SK-N-SH (cell line): ENCODE measurements at regions not wholly inside any gene's neighbourhood (a gene's known extent, or its start where the extent isn't known, plus 50 kb on each side); places are given as distances from the start of the nearest gene placed in this dataset.

Source experiments
- EP300 ChIP-seq, 2 experiments: IDR thresholded peaks; 2 replicates each; pipeline versions ENCODE4 v1.4.0 to v1.6.1; 2012; ENCODE audit warnings: borderline replicate concordance in 1 of 2, low read depth in 1 of 2, low read length in 1 of 2
- EZH2phosphoT487 ChIP-seq: fragments of 200-600 bp; sonication (generic); IDR thresholded peaks from 2 replicates; pipeline ENCODE4 v1.6.1; 2017; ENCODE audit warnings: low read depth, mixed run types, mild to moderate bottlenecking, antibody characterized with exemption, moderate library complexity, borderline replicate concordance
- GATA2 ChIP-seq: sonication (generic); formaldehyde crosslinking; IDR thresholded peaks from 2 replicates; pipeline ENCODE4 v1.5.0; 2020; ENCODE audit warnings: mild to moderate bottlenecking, missing genetic modification reagents
- JUND ChIP-seq: IDR thresholded peaks from 2 replicates; pipeline ENCODE4 v1.4.0; 2012
- POLR2AphosphoS5 ChIP-seq: IDR thresholded peaks from 2 replicates; pipeline ENCODE4 v1.6.1; 2012; ENCODE audit warnings: low read depth, low read length
- RFX5 ChIP-seq: IDR thresholded peaks from 2 replicates; pipeline ENCODE4 v1.6.1; 2012; ENCODE audit warnings: mild to moderate bottlenecking, improper control_type of control experiment, low read length
- SIN3A ChIP-seq: IDR thresholded peaks from 2 replicates; pipeline ENCODE4 v1.6.1; 2012; ENCODE audit warnings: low read depth, mild to moderate bottlenecking, low read length, moderate library complexity, borderline replicate concordance
- USF1 ChIP-seq: IDR thresholded peaks from 2 replicates; pipeline ENCODE4 v1.4.0; 2012; ENCODE audit warnings: low read depth, borderline replicate concordance
- TF ChIP-seq, protein P1 (sequence below): fragments of 200-600 bp; sonication (generic); IDR thresholded peaks from 2 replicates; pipeline ENCODE4 v1.6.1; 2017; ENCODE audit warnings: antibody characterized with exemption, mild to moderate bottlenecking, moderate library complexity
- TF ChIP-seq, protein P2 (sequence below): IDR thresholded peaks from 2 replicates; pipeline ENCODE4 v1.4.0; 2012; ENCODE audit warnings: low read depth
- TF ChIP-seq, protein P3 (sequence below): fragments of 150-350 bp; IDR thresholded peaks from 2 replicates; pipeline ENCODE4 v1.6.1; 2017; ENCODE audit warnings: antibody characterized with exemption, low read length, low read depth, borderline replicate concordance
- TF ChIP-seq, protein P4 (sequence below): IDR thresholded peaks from 2 replicates; pipeline ENCODE4; 2012
- TF ChIP-seq, protein P5 (sequence below): IDR thresholded peaks from 2 replicates; pipeline ENCODE4 v1.6.1; 2012; ENCODE audit warnings: mild to moderate bottlenecking, low read depth, low read length, moderate library complexity

GRCh38 chrX:116111934-116112595 is 58.5 kb upstream of the AGTR2 start:
- TF ChIP-seq, protein P1, sequence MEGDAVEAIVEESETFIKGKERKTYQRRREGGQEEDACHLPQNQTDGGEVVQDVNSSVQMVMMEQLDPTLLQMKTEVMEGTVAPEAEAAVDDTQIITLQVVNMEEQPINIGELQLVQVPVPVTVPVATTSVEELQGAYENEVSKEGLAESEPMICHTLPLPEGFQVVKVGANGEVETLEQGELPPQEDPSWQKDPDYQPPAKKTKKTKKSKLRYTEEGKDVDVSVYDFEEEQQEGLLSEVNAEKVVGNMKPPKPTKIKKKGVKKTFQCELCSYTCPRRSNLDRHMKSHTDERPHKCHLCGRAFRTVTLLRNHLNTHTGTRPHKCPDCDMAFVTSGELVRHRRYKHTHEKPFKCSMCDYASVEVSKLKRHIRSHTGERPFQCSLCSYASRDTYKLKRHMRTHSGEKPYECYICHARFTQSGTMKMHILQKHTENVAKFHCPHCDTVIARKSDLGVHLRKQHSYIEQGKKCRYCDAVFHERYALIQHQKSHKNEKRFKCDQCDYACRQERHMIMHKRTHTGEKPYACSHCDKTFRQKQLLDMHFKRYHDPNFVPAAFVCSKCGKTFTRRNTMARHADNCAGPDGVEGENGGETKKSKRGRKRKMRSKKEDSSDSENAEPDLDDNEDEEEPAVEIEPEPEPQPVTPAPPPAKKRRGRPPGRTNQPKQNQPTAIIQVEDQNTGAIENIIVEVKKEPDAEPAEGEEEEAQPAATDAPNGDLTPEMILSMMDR, result no peak
- TF ChIP-seq GATA2 (CRISPR knock-in tag) (no peak), EP300 (IDR thresholded peaks at IDR 0.05; ENCODE audit: borderline replicate concordance in 1 of 2, low read depth in 1 of 2, low read length in 1 of 2) (no peak), RFX5 (no peak), JUND (no peak), SIN3A (no peak), POLR2AphosphoS5 (no peak), EZH2phosphoT487 (no peak), USF1 (no peak)
- TF ChIP-seq, protein P2, sequence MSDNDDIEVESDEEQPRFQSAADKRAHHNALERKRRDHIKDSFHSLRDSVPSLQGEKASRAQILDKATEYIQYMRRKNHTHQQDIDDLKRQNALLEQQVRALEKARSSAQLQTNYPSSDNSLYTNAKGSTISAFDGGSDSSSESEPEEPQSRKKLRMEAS, result no peak
- TF ChIP-seq, protein P3, sequence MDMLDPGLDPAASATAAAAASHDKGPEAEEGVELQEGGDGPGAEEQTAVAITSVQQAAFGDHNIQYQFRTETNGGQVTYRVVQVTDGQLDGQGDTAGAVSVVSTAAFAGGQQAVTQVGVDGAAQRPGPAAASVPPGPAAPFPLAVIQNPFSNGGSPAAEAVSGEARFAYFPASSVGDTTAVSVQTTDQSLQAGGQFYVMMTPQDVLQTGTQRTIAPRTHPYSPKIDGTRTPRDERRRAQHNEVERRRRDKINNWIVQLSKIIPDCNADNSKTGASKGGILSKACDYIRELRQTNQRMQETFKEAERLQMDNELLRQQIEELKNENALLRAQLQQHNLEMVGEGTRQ, result no peak
- TF ChIP-seq, protein P4, sequence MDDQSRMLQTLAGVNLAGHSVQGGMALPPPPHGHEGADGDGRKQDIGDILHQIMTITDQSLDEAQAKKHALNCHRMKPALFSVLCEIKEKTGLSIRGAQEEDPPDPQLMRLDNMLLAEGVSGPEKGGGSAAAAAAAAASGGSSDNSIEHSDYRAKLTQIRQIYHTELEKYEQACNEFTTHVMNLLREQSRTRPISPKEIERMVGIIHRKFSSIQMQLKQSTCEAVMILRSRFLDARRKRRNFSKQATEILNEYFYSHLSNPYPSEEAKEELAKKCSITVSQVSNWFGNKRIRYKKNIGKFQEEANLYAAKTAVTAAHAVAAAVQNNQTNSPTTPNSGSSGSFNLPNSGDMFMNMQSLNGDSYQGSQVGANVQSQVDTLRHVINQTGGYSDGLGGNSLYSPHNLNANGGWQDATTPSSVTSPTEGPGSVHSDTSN, result no peak
- TF ChIP-seq, protein P5, sequence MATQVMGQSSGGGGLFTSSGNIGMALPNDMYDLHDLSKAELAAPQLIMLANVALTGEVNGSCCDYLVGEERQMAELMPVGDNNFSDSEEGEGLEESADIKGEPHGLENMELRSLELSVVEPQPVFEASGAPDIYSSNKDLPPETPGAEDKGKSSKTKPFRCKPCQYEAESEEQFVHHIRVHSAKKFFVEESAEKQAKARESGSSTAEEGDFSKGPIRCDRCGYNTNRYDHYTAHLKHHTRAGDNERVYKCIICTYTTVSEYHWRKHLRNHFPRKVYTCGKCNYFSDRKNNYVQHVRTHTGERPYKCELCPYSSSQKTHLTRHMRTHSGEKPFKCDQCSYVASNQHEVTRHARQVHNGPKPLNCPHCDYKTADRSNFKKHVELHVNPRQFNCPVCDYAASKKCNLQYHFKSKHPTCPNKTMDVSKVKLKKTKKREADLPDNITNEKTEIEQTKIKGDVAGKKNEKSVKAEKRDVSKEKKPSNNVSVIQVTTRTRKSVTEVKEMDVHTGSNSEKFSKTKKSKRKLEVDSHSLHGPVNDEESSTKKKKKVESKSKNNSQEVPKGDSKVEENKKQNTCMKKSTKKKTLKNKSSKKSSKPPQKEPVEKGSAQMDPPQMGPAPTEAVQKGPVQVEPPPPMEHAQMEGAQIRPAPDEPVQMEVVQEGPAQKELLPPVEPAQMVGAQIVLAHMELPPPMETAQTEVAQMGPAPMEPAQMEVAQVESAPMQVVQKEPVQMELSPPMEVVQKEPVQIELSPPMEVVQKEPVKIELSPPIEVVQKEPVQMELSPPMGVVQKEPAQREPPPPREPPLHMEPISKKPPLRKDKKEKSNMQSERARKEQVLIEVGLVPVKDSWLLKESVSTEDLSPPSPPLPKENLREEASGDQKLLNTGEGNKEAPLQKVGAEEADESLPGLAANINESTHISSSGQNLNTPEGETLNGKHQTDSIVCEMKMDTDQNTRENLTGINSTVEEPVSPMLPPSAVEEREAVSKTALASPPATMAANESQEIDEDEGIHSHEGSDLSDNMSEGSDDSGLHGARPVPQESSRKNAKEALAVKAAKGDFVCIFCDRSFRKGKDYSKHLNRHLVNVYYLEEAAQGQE, result no peak
